Ovary (tissue), 7 donors: ENCODE measurements at regions not wholly inside any gene's neighbourhood (a gene's known extent, or its start where the extent isn't known, plus 50 kb on each side); places are given as distances from the start of the nearest gene placed in this dataset.

Source experiments
- DNase-seq, 5 donors: peaks; one replicate each; pipeline ENCODE4 v3.0.0-alpha.2; 2019 to 2020
- H3K27ac ChIP-seq, 2 donors: fragments of 200-600 bp; one replicate each; pipeline versions ENCODE4 v1.5.1 to v1.8.0; 2019 to 2022
- H3K27me3 ChIP-seq: fragments of 200-600 bp; one replicate; pipeline ENCODE4 v1.8.0; 2022
- H3K36me3 ChIP-seq: fragments of 200-600 bp; sonication (generic); one replicate; pipeline ENCODE4 v1.5.1; 2019
- H3K4me1 ChIP-seq: one replicate; pipeline ENCODE4 v1.8.1; 2013; ENCODE audit warnings: mild to moderate bottlenecking, moderate library complexity; ENCODE audit not compliant: insufficient read depth
- H3K4me3 ChIP-seq: fragments of 200-600 bp; sonication (generic); one replicate; pipeline ENCODE4 v1.5.1; 2017
- H3K9me3 ChIP-seq, 2 donors: fragments of 200-600 bp in 1 of 2; sonication (generic) in 1 of 2; one replicate each; pipeline versions ENCODE4 v1.5.1 to v1.8.1; 2013 to 2019; ENCODE audit warnings: mild to moderate bottlenecking in 1 of 2, moderate library complexity in 1 of 2
- CTCF ChIP-seq, 3 donors: fragments of 450-650 bp in 2 of 3; fragments of 200-600 bp in 1 of 3; IDR thresholded peaks; one replicate each; pipeline versions ENCODE4 v1.5.1 to v1.8.0; 2016 to 2022; ENCODE audit warnings: antibody characterized with exemption in 3 of 3, mild to moderate bottlenecking in 1 of 3
- EP300 ChIP-seq: sonication (generic); formaldehyde crosslinking; IDR thresholded peaks from one replicate; pipeline ENCODE4 v1.6.1; 2017; ENCODE audit warnings: antibody characterized with exemption
- POLR2A ChIP-seq: fragments of 450-650 bp; IDR thresholded peaks from one replicate; pipeline ENCODE4 v1.6.1; 2017; ENCODE audit warnings: antibody characterized with exemption, mild to moderate bottlenecking, moderate library complexity
- WGBS, 3 donors: extraction: QIAGEN DNeasy Blood & Tissue Kit in 1 of 3; methylation state at CpG; one replicate each; pipeline versions ENCODE4 v1.1.5 to v1.1.7; 2013 to 2017; 5-methylcytosine and 5-hydroxymethylcytosine counted together
- intact Hi-C, 4 donors: fragments of 100-400 bp; cut with DNase I; formaldehyde crosslinking; loops; one replicate each; pipeline versions ENCODE4 v1.11.0 to v1.15.1; 2022 to 2023
- donor health status: DM: no; HTN: no; CAD: no; lungs with moderate emphysema.
- donor health status: DM: no; HTN: no; CAD: no.
- donor health status: Bipolar disorder and iron deficiency.
- donor health status: DM: no; HTN: no; CAD: no.
- donor health status: DM: yes; HTN: yes; CAD: no.

GRCh38 chr14:21924479-21924878 lies 250.9 kb upstream of the OR4E1 start:
- Histone ChIP-seq H3K4me3 (no peak overlapping the region), H3K9me3 (no peaks in the 10 kb centered on the region), H3K27ac (no peak overlapping the region), H3K27me3 (no peaks in the 10 kb centered on the region), H3K36me3 (no peaks in the 10 kb centered on the region), H3K4me1 (no peaks in the 10 kb centered on the region)
- DNase-seq = no peak
- 68 to 76% (median 75%) methylated on average over 5 of the region's 5 CpGs for WGBS, 3 donors
- TF ChIP-seq POLR2A = no peak
- TF ChIP-seq CTCF (IDR thresholded peaks at IDR 0.05) = no peak
- TF ChIP-seq EP300 = no peak
- intact Hi-C loops = no loop called here

DNA sequence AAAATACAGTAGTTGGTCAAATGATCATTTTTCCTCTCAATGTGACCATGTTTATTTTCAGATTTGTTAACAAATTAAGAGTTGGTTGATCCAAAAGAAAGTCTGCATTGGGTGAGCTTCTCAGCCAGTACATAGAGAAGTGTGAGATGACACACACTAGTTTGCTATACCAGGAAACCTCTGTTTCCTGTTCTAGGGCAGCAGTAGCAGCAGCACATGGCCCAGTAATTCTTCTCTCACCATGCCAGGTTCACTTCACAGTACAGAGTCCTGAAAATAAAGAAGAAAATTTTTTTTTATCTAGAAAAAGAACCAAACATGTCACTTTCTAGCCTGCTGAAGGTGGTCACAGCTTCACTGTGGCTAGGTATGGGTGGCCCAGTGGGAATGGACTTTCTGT lies 250.2 kb upstream of the OR4E1 start:
- no peak overlapping the region for H3K27ac ChIP-seq
- DNase-seq = no peak
- no peaks in the 10 kb centered on the region for H3K4me1 ChIP-seq
- no peaks in the 10 kb centered on the region for H3K36me3 ChIP-seq
- no peak overlapping the region for H3K4me3 ChIP-seq
- H3K9me3 ChIP-seq = no peaks in the 10 kb centered on the region
- TF ChIP-seq POLR2A = no peak
- TF ChIP-seq CTCF (IDR thresholded peaks at IDR 0.05) = no peak
- no peak for TF ChIP-seq EP300
- intact Hi-C loops = no loop called here
- no peaks in the 10 kb centered on the region for H3K27me3 ChIP-seq

DNA sequence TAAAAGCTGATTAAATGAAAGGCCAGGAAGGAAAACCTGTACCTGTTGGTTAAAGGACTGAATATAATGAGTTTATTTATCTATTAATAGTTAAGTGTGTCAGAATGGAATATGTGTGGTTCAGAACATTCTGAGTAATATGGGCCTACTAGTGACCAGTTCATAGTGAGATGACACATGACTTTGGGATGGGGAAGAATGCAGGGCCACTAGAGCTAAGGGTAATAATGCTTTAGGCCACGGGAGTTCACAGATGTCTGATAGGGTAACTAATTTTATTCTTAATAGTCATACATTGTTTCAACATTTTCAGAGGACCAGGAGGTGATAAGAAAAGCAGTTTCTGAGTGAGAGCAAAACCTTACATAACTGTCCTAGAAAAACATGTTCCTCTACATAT lies 247.8 kb upstream of the OR4E1 start:
- Histone ChIP-seq H3K36me3 (no peaks in the 10 kb centered on the region), H3K4me3 (no peak overlapping the region), H3K4me1 (no peaks in the 10 kb centered on the region), H3K27ac (no peak overlapping the region), H3K27me3 (no peaks in the 10 kb centered on the region), H3K9me3 (no peaks in the 10 kb centered on the region)
- no peak for TF ChIP-seq EP300
- TF ChIP-seq CTCF (IDR thresholded peaks at IDR 0.05) = no peak
- TF ChIP-seq POLR2A = no peak
- no peak for DNase-seq
- intact Hi-C loops = no loop called here
- 60 to 85% (median 83%) methylated on average over 1 of the region's 1 CpG for WGBS, 3 donors

- H3K4me3 ChIP-seq = no peak overlapping the region
- WGBS, 3 donors = 13 to 14% (median 14%) methylated on average over 4 of the region's 4 CpGs
- TF ChIP-seq POLR2A (no peak), CTCF (IDR thresholded peaks at IDR 0.05) (no peak), EP300 (no peak)
- no peaks in the 10 kb centered on the region for H3K4me1 ChIP-seq
- no peaks in the 10 kb centered on the region for H3K9me3 ChIP-seq
- DNase-seq = no peak
- intact Hi-C loops = no loop called here
- H3K27me3 ChIP-seq = no peaks in the 10 kb centered on the region
- no peaks in the 10 kb centered on the region for H3K36me3 ChIP-seq
- H3K27ac ChIP-seq = no peak overlapping the region
These were observed 244.2 kb upstream of the OR4E1 start for GRCh38 chr14:21917699-21918436.
